NCI-H446 (cell line): ENCODE measurements at regions not wholly inside any gene's neighbourhood (a gene's known extent, or its start where the extent isn't known, plus 50 kb on each side); places are given as distances from the start of the nearest gene placed in this dataset.
"Not testable (repeated sequence)": the region's sequence is repeated elsewhere in the genome, so short reads cannot be mapped to it uniquely, and the experiment has no call there.

ENCODE experiments used
- DNase-seq, 2 experiments: peaks; one replicate each; lab custom pipeline; 2025; lab: John Stamatoyannopoulos, UW

GRCh38 chr19:31445406-31445805 is 96.2 kb upstream of the TSHZ3 start:
- no peak for DNase-seq

DNA sequence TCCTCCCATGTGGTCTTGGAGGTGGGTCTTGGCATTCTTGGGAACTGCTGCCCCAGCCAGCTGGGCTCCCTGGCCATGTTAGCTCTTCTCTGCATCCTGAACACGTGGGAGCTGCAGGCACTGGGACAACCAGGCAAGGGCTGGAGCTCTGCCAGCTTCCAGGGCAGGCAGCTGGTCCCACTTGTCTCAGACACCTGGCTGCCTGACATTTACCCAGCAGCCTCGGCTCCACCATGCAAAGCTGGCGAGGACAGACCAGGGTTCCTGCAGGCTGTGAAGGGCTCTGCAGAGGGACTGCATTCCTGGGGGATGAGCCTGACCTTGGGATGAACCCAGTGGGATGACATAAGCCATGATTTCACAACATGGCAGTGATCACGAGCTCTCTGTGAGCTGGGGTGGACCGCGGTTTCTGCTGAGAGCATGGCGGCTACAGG is 99.0 kb upstream of the TSHZ3 start:
- peak in 1 of 2 experiments; percentile 18 for DNase-seq

- no peak for DNase-seq
Measured at GRCh38 chr19:31449379-31449778, 100.1 kb upstream of the TSHZ3 start.

DNA sequence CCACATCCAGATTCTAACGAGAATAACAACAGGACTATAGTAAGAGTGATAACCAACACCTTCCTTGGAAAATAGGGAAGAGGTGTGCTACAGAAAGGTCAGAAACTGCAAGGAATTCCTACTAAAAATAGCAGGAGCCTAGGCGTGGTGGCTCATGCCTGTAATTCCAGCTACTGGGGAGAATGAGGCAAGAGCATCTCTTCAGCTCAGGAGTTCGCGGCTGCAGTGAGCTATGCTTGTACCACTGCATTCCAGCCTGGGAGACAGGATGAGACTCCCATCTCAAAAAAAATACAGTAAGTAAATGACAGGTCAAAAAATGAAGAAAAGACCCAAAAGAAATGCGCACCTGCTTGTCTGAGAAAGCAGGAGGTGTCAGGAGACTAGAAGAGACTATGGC is 101.5 kb upstream of the TSHZ3 start:
- no peak for DNase-seq

GRCh38 chr19:31451686-31452330 is 102.6 kb upstream of the TSHZ3 start:
- DNase-seq: no peak

DNA sequence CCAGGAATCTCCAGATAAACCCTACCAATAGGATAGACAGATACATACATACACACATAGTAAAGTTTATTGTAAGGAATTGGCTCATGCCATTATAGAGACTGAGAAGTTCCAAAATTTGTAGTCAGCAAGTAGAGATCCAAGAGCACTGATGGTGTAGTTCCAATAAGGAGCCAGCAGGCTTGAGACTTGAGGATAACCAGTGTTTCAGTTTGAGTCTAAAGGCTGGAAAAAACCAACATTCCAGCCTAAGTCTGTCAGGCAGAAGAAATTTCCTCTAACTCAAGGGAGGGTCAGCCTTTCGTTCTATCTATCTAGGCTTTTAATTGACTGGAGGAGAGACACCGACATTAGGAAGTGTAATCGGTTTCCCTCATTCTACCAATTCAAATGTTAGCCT is 110.2 kb upstream of the TSHZ3 start:
- DNase-seq: no peak

DNA sequence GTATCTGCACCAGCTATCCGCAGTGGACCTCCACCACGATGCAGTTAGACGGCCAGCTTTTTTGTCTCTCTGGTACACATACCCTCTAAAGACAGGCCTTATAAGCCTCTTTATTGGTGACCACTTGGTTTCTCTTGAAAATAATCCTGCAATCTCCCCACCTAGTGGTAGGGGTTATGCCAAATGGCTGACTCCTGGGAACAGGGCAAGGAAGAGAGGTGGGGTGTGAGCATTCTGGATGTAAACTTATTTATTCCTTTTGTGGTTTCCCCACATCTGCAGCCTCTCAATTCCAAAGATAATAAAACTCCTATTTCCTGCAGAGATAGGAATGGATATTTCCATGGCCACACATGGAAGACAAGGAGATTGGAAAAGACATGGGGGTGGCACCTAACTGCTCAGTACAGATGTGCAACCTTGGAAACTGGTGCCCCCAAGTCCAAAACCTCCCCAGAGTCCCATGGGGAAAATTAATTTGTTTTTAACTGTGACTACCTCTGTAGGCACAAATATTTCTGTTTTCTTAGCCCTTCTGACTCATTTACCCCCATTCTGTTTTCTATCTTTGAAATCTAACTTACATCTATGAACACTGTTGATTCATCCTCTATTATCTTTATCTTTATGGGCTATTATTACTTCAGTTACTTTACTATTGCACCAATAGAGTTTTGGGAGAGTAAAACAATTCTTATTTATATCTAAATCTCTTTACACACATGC is 112.7 kb upstream of the TSHZ3 start:
- no peak for DNase-seq

- DNase-seq: no peak
Measured at GRCh38 chr19:31470229-31470939, 121.1 kb upstream of the TSHZ3 start.

GRCh38 chr19:31470952-31471351 is 121.7 kb upstream of the TSHZ3 start:
- DNase-seq: no peak

GRCh38 chr19:31478241-31478640 is 129.0 kb upstream of the TSHZ3 start:
- no peak for DNase-seq

- DNase-seq: no peak
Measured at GRCh38 chr19:31483226-31483857, 134.1 kb upstream of the TSHZ3 start.

DNA sequence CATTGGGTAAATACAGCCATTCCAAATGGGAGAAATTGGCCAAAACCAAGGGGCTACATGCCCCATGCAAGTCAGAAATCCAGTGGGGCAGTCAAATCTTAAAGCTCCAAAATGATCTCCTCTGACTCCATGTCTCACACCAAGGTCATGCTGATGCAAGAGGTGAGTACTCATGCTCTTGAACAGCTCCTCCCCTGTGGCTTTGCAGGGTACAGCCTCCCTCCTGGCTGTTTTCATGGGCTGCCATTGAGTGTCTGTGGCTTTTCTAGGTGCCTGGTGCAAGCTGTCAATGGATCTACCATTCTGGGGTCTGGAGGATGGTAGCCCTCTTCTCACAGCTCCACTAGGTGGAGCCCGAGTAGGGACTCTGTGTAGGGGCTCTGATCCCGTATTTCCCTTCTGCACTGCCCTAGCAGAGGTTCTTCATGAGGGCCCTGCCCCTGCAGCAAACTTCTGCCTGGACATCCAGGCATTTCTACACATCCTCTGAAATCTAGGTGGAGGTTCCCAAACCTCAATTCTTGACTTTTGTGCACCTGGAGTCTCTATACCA is 135.7 kb upstream of the TSHZ3 start:
- not testable (repeated sequence) for DNase-seq

- no peak for DNase-seq
Measured at GRCh38 chr19:31485472-31485871, 136.2 kb upstream of the TSHZ3 start.

DNA sequence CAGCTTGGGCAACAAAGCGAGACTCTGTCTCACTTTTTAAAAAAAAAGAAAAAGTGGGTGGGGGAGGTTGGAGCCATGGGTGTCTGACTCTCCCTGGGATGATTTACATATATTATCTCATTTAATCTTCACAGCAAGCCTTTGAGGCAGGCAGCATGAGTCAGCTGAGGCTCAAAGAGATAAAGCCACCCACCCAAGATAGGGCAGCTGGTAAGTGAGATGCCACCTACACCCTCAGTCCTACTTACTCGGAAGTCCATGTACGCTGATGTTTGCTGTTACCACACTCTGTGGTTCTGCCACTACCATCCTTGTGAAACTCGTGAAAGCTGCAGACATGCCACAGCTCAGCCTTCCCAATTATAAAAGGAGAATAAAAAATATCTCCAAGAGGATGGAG is 142.0 kb upstream of the TSHZ3 start:
- no peak for DNase-seq

GRCh38 chr19:31492050-31492449 is 142.8 kb upstream of the TSHZ3 start:
- DNase-seq: no peak

DNA sequence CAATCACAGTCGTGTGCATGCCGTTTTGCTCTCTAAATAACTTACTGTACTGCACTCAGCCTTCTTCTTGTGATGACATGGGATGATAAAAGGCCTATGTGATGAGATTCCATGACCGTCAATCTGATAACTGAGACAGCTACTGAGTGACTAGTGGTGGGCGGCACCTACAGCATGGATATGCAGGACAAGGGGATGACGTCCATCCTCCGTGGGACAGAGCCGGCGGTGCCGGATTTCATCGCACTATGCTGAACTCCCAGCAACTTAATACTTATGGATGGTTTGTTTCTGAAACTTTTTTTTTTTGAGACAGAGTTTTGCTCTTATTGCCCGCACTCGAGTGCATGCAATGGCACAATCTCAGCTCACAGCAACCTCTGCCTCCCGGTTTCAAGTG is 146.8 kb upstream of the TSHZ3 start:
- no peak for DNase-seq

- no peak for DNase-seq
Measured at GRCh38 chr19:31497709-31498108, 148.5 kb upstream of the TSHZ3 start.

- DNase-seq: no peak
Measured at GRCh38 chr19:31498781-31499180, 149.5 kb upstream of the TSHZ3 start.

GRCh38 chr19:31499281-31500196 is 150.3 kb upstream of the TSHZ3 start:
- DNase-seq: no peak

DNA sequence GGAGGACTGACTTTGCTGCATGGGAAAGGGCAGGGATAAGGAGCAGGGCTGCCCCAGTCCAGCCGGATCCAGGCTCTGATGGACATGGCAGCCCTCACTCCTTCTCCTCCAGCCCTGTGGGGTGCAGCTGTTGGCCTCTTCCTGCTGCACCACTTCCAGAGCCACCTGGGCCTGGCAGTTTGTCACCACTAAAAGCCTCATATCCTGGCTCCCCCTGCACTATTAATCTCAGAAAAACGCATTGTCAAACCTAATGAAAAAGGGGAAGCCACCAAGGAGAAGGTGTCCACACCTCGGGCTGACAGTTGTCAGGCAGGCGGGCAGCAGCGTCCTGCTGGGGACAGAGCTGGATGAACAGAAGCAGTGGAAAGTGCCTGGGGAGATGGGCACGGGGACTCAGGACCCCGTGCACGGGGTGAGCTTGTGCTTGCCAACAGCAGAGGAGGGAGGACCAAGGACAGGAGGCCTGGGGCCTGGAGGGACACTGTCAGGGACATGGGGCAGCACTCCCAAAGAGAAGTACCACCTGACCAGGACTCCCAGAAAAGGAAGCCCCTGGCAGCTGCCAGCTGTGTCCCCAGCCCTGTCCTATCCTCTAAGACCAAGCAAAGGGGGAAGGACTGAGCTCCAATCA is 151.1 kb upstream of the TSHZ3 start:
- DNase-seq: no peak

GRCh38 chr19:31500946-31501345 is 151.7 kb upstream of the TSHZ3 start:
- DNase-seq: no peak
